ENCODE measurements at regions not wholly inside any gene's neighbourhood (a gene's known extent, or its start where the extent isn't known, plus 50 kb on each side); places are given as distances from the start of the nearest gene placed in this dataset.

- Histone ChIP-seq H3K27ac (ENCODE audit: insufficient read depth, low read depth, low read length) (no peak overlapping the region), H2AFZ (ENCODE audit: low read depth, low read length) (no peak overlapping the region), H3K9ac (replicated peaks; ENCODE audit: extremely low read depth, insufficient read depth, low read length) (no peak overlapping the region), H4K20me1 (replicated peaks; ENCODE audit: control insufficient read depth, extremely low read depth, insufficient read depth, low read length) (no peaks in the 10 kb centered on the region), H3K27me3 (ENCODE audit: control insufficient read depth in 2 of 2, insufficient read depth in 2 of 2, low read length in 2 of 2) (no peaks in the 10 kb centered on the region), H3K4me2 (ENCODE audit: insufficient read depth, low read length) (no peak overlapping the region), H3K4me3 (replicated peaks in 1 of 3; ENCODE audit: insufficient read depth in 1 of 3, low read depth in 1 of 3, low read length in 3 of 3) (no peak overlapping the region), H3K79me2 (ENCODE audit: control insufficient read depth, insufficient read depth, low read length) (no peaks in the 10 kb centered on the region), H3K4me1 (ENCODE audit: control insufficient read depth, extremely low read depth, insufficient read depth, low read length) (no peaks in the 10 kb centered on the region), H3K9me1 (replicated peaks; ENCODE audit: control insufficient read depth, extremely low read depth, insufficient read depth, low read length) (no peaks in the 10 kb centered on the region), H3K36me3 (ENCODE audit: control insufficient read depth in 2 of 2, extremely low read depth in 1 of 2, insufficient read depth in 2 of 2, low read length in 2 of 2) (no peaks in the 10 kb centered on the region), H3K9me3 (replicated peaks; ENCODE audit: control insufficient read depth, insufficient read depth, low read length) (no peaks in the 10 kb centered on the region)
- POLR2A ChIA-PET = no interaction called here
- no TSS peak for BruUV-seq (replicated peaks)
- intact Hi-C loops (cut with micrococcal nuclease) = no loop called here
- TF ChIP-seq FOS (IDR thresholded peaks at IDR 0.05; ENCODE audit: borderline replicate concordance, insufficient read depth, low read length) = no peak
- no peak for TF ChIP-seq POLR2AphosphoS5 (IDR thresholded peaks at IDR 0.05; ENCODE audit: insufficient read depth, low read depth, low read length)
- DNase-seq (ENCODE audit: low read depth, low spot score) = no peak
- dilution Hi-C loops (cut with MboI; ENCODE audit: extremely low pct_ligation_motif_present, low sequenced_read_pairs) = no loop called here
- CTCF ChIA-PET = interaction anchor here (1.5 kb wide), 1 partner anchor 289 kb away, joined by 3 read pairs; no protein-coding TSS in a partner anchor
- FAIRE-seq = no peak
These were observed 292.9 kb upstream of the SLIT2 start for GRCh38 chr4:19958848-19959247.

DNA sequence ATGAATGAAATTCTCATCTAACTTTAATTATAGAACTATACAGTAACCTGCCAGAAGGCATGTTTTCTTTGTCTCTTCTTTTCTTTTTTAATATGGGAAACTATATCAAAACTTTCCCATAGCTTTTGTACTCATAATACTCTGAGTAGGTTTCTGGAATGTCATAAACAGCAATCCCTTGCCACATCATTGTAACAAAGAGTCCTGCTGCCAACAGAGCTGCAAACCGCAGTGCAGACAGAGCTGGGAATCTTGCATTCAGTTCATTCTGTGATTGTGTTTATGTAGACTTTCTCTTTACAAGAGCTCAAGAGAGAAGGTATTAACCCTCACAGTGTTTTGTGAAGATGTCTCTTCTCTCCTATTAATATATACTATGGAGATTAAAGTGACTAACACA, 304.4 kb upstream of the SLIT2 start:
- no TSS peak for BruUV-seq (replicated peaks)
- no peak for DNase-seq (ENCODE audit: low read depth, low spot score)
- Histone ChIP-seq H3K9me3 (replicated peaks; ENCODE audit: control insufficient read depth, insufficient read depth, low read length) (no peaks in the 10 kb centered on the region), H2AFZ (ENCODE audit: low read depth, low read length) (no peak overlapping the region), H3K4me2 (ENCODE audit: insufficient read depth, low read length) (no peak overlapping the region), H3K4me3 (replicated peaks in 1 of 3; ENCODE audit: insufficient read depth in 1 of 3, low read depth in 1 of 3, low read length in 3 of 3) (no peak overlapping the region), H3K27me3 (ENCODE audit: control insufficient read depth in 2 of 2, insufficient read depth in 2 of 2, low read length in 2 of 2) (no peaks in the 10 kb centered on the region), H3K9ac (replicated peaks; ENCODE audit: extremely low read depth, insufficient read depth, low read length) (no peak overlapping the region), H3K79me2 (ENCODE audit: control insufficient read depth, insufficient read depth, low read length) (no peaks in the 10 kb centered on the region), H3K27ac (ENCODE audit: insufficient read depth, low read depth, low read length) (no peak overlapping the region), H3K4me1 (ENCODE audit: control insufficient read depth, extremely low read depth, insufficient read depth, low read length) (peaks cover 18% of the 10 kb centered on the region), H3K9me1 (replicated peaks; ENCODE audit: control insufficient read depth, extremely low read depth, insufficient read depth, low read length) (no peaks in the 10 kb centered on the region), H4K20me1 (replicated peaks; ENCODE audit: control insufficient read depth, extremely low read depth, insufficient read depth, low read length) (no peaks in the 10 kb centered on the region), H3K36me3 (ENCODE audit: control insufficient read depth in 2 of 2, extremely low read depth in 1 of 2, insufficient read depth in 2 of 2, low read length in 2 of 2) (no peaks in the 10 kb centered on the region)
- no peak for FAIRE-seq
- ChIA-PET CTCF (no interaction called here), POLR2A (no interaction called here)
- dilution Hi-C loops (cut with MboI; ENCODE audit: extremely low pct_ligation_motif_present, low sequenced_read_pairs) = no loop called here
- TF ChIP-seq EZH2 (IDR thresholded peaks at IDR 0.05; ENCODE audit: borderline replicate concordance, low read depth, low read length, severe bottlenecking) (no peak), FOS (IDR thresholded peaks at IDR 0.05; ENCODE audit: borderline replicate concordance, insufficient read depth, low read length) (no peak), POLR2AphosphoS5 (IDR thresholded peaks at IDR 0.05; ENCODE audit: insufficient read depth, low read depth, low read length) (no peak), GATA2 (IDR thresholded peaks at IDR 0.05; ENCODE audit: insufficient read depth, insufficient read length, low read depth, low read length) (no peak), POLR2A (IDR thresholded peaks at IDR 0.05; ENCODE audit: low read depth, low read length) (no peak), JUN (IDR thresholded peaks at IDR 0.05; ENCODE audit: borderline replicate concordance, insufficient read depth, insufficient read length, low read depth) (no peak), MAX (IDR thresholded peaks at IDR 0.05; ENCODE audit: insufficient read depth, insufficient read length) (no peak), MYC (IDR thresholded peaks at IDR 0.05; ENCODE audit: low read depth, low read length) (no peak)
- TF ChIP-seq, protein P1, sequence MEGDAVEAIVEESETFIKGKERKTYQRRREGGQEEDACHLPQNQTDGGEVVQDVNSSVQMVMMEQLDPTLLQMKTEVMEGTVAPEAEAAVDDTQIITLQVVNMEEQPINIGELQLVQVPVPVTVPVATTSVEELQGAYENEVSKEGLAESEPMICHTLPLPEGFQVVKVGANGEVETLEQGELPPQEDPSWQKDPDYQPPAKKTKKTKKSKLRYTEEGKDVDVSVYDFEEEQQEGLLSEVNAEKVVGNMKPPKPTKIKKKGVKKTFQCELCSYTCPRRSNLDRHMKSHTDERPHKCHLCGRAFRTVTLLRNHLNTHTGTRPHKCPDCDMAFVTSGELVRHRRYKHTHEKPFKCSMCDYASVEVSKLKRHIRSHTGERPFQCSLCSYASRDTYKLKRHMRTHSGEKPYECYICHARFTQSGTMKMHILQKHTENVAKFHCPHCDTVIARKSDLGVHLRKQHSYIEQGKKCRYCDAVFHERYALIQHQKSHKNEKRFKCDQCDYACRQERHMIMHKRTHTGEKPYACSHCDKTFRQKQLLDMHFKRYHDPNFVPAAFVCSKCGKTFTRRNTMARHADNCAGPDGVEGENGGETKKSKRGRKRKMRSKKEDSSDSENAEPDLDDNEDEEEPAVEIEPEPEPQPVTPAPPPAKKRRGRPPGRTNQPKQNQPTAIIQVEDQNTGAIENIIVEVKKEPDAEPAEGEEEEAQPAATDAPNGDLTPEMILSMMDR (IDR thresholded peaks at IDR 0.05; ENCODE audit: extremely low read depth in 1 of 2, insufficient read depth in 1 of 2, low read depth in 1 of 2, low read length in 2 of 2) = no peak
- intact Hi-C loops (cut with micrococcal nuclease) = loop anchor here (2.0 to 5.0 kb wide), 2 partner anchors 95 to 305 kb away; partner anchors contain the start of gene SLIT2

Data from endothelial cell of umbilical vein (primary cell).